SK-N-SH (cell line): ENCODE measurements at regions not wholly inside any gene's neighbourhood (a gene's known extent, or its start where the extent isn't known, plus 50 kb on each side); places are given as distances from the start of the nearest gene placed in this dataset.

Source experiments
- CTCF ChIA-PET: fragments of 300-600, 350-600 bp; formaldehyde crosslinking; extraction: SDS; loops from one replicate; lab custom pipeline; 2021; lab: Yijun Ruan, JAX
- POLR2A ChIA-PET: fragments of 350-600 bp; sonication (Branson Sonifier 250); formaldehyde crosslinking; extraction: SDS; loops from one replicate; lab custom pipeline; 2020; ENCODE audit warnings: antibody characterized with exemption, inconsistent platforms; lab: Yijun Ruan, JAX
- DNase-seq: peaks from one replicate; pipeline ENCODE4 v3.0.0; 2012
- H2AFZ ChIP-seq: fragments of 200-600 bp; sonication (generic); 2 replicates; pipeline ENCODE4 v1.8.1; 2016; ENCODE audit warnings: antibody characterized with exemption, mild to moderate bottlenecking, low read depth
- H3F3A ChIP-seq: fragments of 200-600 bp; sonication (generic); replicated peaks from 2 replicates; pipeline ENCODE3; 2016; ENCODE audit warnings: antibody characterized with exemption, mild to moderate bottlenecking; ENCODE audit not compliant: insufficient read depth
- H3K27ac ChIP-seq, 2 experiments: fragments of 200-500 bp in 1 of 2; fragments of 200-600 bp in 1 of 2; sonication (Bioruptor generic) in 1 of 2; sonication (generic), shearing (Covaris generic) in 1 of 2; 2 replicates each; pipeline versions ENCODE4 v1.5.1 to v1.6.1; 2014 to 2016; ENCODE audit warnings: low read depth in 2 of 2, inconsistent platforms in 1 of 2, low read length in 1 of 2, mild to moderate bottlenecking in 1 of 2, mixed read lengths in 1 of 2
- H3K27me3 ChIP-seq: fragments of 200-600 bp; sonication (generic), shearing (Covaris generic); 2 replicates; pipeline ENCODE4 v1.6.1; 2016; ENCODE audit warnings: mixed run types; ENCODE audit not compliant: insufficient read depth
- H3K36me3 ChIP-seq, 2 experiments: fragments of 200-500 bp in 1 of 2; fragments of 200-600 bp in 1 of 2; sonication (Bioruptor generic) in 1 of 2; sonication (generic) in 1 of 2; replicated peaks in 1 of 2; 2 replicates each; pipeline versions ENCODE3 to v1.5.1; 2014 to 2016; ENCODE audit warnings: low read length in 1 of 2, mild to moderate bottlenecking in 1 of 2; ENCODE audit not compliant: insufficient read depth in 2 of 2, control insufficient read depth in 1 of 2
- H3K4me1 ChIP-seq, 2 experiments: fragments of 200-500 bp in 1 of 2; fragments of 200-600 bp in 1 of 2; sonication (Bioruptor generic) in 1 of 2; sonication (generic), shearing (Covaris generic) in 1 of 2; 2 replicates each; pipeline versions ENCODE4 v1.5.1 to v1.6.1; 2014 to 2016; ENCODE audit warnings: low read depth in 1 of 2, low read length in 1 of 2, mixed run types in 1 of 2; ENCODE audit not compliant: insufficient read depth in 2 of 2, control insufficient read depth in 1 of 2
- H3K4me2 ChIP-seq: fragments of 200-600 bp; sonication (generic), shearing (Covaris generic); 2 replicates; pipeline ENCODE4 v1.6.1; 2017; ENCODE audit warnings: mixed run types
- H3K4me3 ChIP-seq, 2 experiments: fragments of 200-500 bp in 1 of 2; fragments of 200-600 bp in 1 of 2; sonication (Bioruptor generic) in 1 of 2; sonication (generic), shearing (Covaris generic) in 1 of 2; 2 replicates each; pipeline versions ENCODE4 v1.5.1 to v1.8.1; 2014 to 2016; ENCODE audit warnings: low read depth in 2 of 2, inconsistent platforms in 1 of 2, low read length in 1 of 2, mild to moderate bottlenecking in 1 of 2, mixed read lengths in 1 of 2, moderate library complexity in 1 of 2
- H3K79me2 ChIP-seq: fragments of 200-600 bp; sonication (generic); 2 replicates; pipeline ENCODE4 v1.8.1; 2017; ENCODE audit warnings: mild to moderate bottlenecking; ENCODE audit not compliant: insufficient read depth
- H3K9ac ChIP-seq: fragments of 200-600 bp; sonication (generic); 2 replicates; pipeline ENCODE4 v1.6.1; 2017; ENCODE audit warnings: mixed run types
- H3K9me2 ChIP-seq: fragments of 200-600 bp; sonication (generic); 2 replicates; pipeline ENCODE4 v1.6.1; 2017; ENCODE audit warnings: mixed run types
- H3K9me3 ChIP-seq: fragments of 200-600 bp; sonication (generic); 2 replicates; pipeline ENCODE4 v1.6.1; 2017; ENCODE audit warnings: mixed run types, mild to moderate bottlenecking, moderate library complexity
- H4K20me1 ChIP-seq: fragments of 200-600 bp; sonication (generic); 2 replicates; pipeline ENCODE4 v1.6.1; 2017; ENCODE audit warnings: mild to moderate bottlenecking, mixed run types; ENCODE audit not compliant: insufficient read depth
- EZH2phosphoT487 ChIP-seq: fragments of 200-600 bp; sonication (generic); IDR thresholded peaks from 2 replicates; pipeline ENCODE4 v1.6.1; 2017; ENCODE audit warnings: low read depth, mixed run types, mild to moderate bottlenecking, antibody characterized with exemption, moderate library complexity, borderline replicate concordance
- FOSL2 ChIP-seq: IDR thresholded peaks from 2 replicates; pipeline ENCODE4 v1.4.0; 2012; ENCODE audit warnings: low read depth, mild to moderate bottlenecking, moderate library complexity, borderline replicate concordance
- RCOR1 ChIP-seq: fragments of 150-350 bp; IDR thresholded peaks from 2 replicates; pipeline ENCODE4 v1.6.1; 2017; ENCODE audit warnings: antibody characterized with exemption, low read length
- SIN3A ChIP-seq: IDR thresholded peaks from 2 replicates; pipeline ENCODE4 v1.6.1; 2012; ENCODE audit warnings: low read depth, mild to moderate bottlenecking, low read length, moderate library complexity, borderline replicate concordance
- SMC3 ChIP-seq: IDR thresholded peaks from 2 replicates; pipeline ENCODE4 v1.6.1; 2012; ENCODE audit warnings: low read depth, low read length, improper control_type of control experiment
- TEAD4 ChIP-seq: IDR thresholded peaks from 2 replicates; pipeline ENCODE4 v1.4.0; 2012; ENCODE audit warnings: mild to moderate bottlenecking, borderline replicate concordance; ENCODE audit not compliant: insufficient read depth
- USF2 ChIP-seq: fragments of 150-350 bp; IDR thresholded peaks from 2 replicates; pipeline ENCODE4 v1.6.1; 2017; ENCODE audit warnings: antibody characterized with exemption, low read length, low read depth, borderline replicate concordance
- YY1 ChIP-seq: IDR thresholded peaks from 2 replicates; pipeline ENCODE4 v1.4.0; 2012; ENCODE audit warnings: low read depth, mild to moderate bottlenecking
- WGBS: methylation state at CpG from one replicate; pipeline ENCODE4 v1.1.6; 2017; ENCODE audit warnings: low lambda C conversion rate; 5-methylcytosine and 5-hydroxymethylcytosine counted together
- TF ChIP-seq, protein P1 (sequence below): fragments of 150-350 bp; IDR thresholded peaks from 2 replicates; pipeline ENCODE4 v1.6.1; 2016; ENCODE audit warnings: mild to moderate bottlenecking, low read depth, low read length
- TF ChIP-seq, protein P2 (sequence below): fragments of 200-600 bp; sonication (generic); IDR thresholded peaks from 2 replicates; pipeline ENCODE4 v1.6.1; 2017; ENCODE audit warnings: antibody characterized with exemption, mild to moderate bottlenecking, moderate library complexity
- TF ChIP-seq, protein P3 (sequence below): IDR thresholded peaks from 2 replicates; pipeline ENCODE4 v1.4.0; 2012; ENCODE audit warnings: low read depth, borderline replicate concordance

- TF ChIP-seq, protein P1, sequence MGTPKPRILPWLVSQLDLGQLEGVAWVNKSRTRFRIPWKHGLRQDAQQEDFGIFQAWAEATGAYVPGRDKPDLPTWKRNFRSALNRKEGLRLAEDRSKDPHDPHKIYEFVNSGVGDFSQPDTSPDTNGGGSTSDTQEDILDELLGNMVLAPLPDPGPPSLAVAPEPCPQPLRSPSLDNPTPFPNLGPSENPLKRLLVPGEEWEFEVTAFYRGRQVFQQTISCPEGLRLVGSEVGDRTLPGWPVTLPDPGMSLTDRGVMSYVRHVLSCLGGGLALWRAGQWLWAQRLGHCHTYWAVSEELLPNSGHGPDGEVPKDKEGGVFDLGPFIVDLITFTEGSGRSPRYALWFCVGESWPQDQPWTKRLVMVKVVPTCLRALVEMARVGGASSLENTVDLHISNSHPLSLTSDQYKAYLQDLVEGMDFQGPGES: no peak
- no peak for TF ChIP-seq YY1
- TF ChIP-seq FOSL2: no peak
- TF ChIP-seq RCOR1: no peak
- no peak for TF ChIP-seq TEAD4
- TF ChIP-seq, protein P2, sequence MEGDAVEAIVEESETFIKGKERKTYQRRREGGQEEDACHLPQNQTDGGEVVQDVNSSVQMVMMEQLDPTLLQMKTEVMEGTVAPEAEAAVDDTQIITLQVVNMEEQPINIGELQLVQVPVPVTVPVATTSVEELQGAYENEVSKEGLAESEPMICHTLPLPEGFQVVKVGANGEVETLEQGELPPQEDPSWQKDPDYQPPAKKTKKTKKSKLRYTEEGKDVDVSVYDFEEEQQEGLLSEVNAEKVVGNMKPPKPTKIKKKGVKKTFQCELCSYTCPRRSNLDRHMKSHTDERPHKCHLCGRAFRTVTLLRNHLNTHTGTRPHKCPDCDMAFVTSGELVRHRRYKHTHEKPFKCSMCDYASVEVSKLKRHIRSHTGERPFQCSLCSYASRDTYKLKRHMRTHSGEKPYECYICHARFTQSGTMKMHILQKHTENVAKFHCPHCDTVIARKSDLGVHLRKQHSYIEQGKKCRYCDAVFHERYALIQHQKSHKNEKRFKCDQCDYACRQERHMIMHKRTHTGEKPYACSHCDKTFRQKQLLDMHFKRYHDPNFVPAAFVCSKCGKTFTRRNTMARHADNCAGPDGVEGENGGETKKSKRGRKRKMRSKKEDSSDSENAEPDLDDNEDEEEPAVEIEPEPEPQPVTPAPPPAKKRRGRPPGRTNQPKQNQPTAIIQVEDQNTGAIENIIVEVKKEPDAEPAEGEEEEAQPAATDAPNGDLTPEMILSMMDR: no peak
- WGBS: 29% methylated on average over 1 of the region's 1 CpG
- Histone ChIP-seq H3K9me2 (no peaks in the 10 kb centered on the region), H3K9me3 (no peaks in the 10 kb centered on the region), H4K20me1 (no peaks in the 10 kb centered on the region), H3K27ac (no peak overlapping the region), H3K79me2 (no peaks in the 10 kb centered on the region), H3K4me1 (no peaks in the 10 kb centered on the region), H3K4me2 (no peak overlapping the region), H3K4me3 (no peak overlapping the region), H2AFZ (no peak overlapping the region), H3K9ac (no peak overlapping the region), H3K36me3 (no peaks in the 10 kb centered on the region), H3F3A (no peaks in the 10 kb centered on the region), H3K27me3 (no peaks in the 10 kb centered on the region)
- ChIA-PET POLR2A (no interaction called here), CTCF (interaction anchor here (0.9 kb wide), 1 partner anchor 51 kb away, joined by 3 read pairs; no protein-coding TSS in a partner anchor)
- no peak for DNase-seq
Measured at GRCh38 chr9:119701651-119702050, 332.4 kb upstream of the BRINP1 start.

DNA sequence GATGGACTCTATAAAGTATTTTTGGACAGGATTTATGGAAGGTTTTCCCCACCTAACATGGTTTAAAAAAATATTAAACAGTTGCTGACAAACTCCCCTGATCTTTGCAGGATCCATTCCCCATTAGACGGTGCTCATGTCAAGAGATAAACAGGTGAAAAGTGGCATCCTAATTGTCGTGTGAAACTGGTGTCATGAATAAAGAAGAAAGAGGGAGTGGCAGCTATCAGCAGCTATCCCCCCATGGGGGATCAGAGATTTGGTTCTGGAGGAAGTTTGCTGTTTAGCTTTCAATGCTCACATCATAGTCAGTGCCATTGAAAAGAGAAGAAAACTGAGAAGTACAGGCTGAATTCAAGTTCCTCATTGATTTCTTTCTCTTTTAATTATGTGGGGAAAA is 329.3 kb upstream of the BRINP1 start:
- Histone ChIP-seq H3K4me2 (no peak overlapping the region), H3K79me2 (no peaks in the 10 kb centered on the region)
- CTCF ChIA-PET: no interaction called here

DNA sequence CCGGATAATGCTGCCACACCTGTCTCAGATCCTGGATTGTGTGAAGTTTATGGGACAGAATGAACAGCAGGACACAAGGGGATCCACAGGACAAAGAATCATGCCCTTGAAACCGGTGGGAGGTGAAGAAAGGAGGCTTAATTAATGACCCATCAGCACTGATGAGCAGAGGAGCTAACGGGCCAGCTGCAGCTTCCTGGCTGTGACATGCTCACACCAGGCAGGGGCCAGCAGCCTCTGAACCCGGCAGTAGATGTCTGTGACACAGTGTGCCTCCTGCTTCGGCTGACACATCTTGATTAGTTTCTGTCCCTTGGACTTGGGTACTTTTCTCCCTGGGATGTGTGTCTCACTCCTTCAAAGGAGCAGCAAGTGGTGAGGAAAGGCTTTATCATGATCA is 328.8 kb upstream of the BRINP1 start:
- Histone ChIP-seq H3K27me3 (no peaks in the 10 kb centered on the region), H3K9me2 (no peaks in the 10 kb centered on the region), H3K27ac (no peak overlapping the region), H3K4me3 (no peak overlapping the region)
- no peak for DNase-seq
- no peak for TF ChIP-seq TEAD4
- no peak for TF ChIP-seq SIN3A
- TF ChIP-seq, protein P3, sequence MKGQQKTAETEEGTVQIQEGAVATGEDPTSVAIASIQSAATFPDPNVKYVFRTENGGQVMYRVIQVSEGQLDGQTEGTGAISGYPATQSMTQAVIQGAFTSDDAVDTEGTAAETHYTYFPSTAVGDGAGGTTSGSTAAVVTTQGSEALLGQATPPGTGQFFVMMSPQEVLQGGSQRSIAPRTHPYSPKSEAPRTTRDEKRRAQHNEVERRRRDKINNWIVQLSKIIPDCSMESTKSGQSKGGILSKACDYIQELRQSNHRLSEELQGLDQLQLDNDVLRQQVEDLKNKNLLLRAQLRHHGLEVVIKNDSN: no peak
- no peak for TF ChIP-seq USF2
- no peak for TF ChIP-seq EZH2phosphoT487
- TF ChIP-seq, all 33 proteins: peak for 0
- no peak overlapping the region for H3K9ac ChIP-seq
- no peaks in the 10 kb centered on the region for H3K9me3 ChIP-seq
- H2AFZ ChIP-seq: no peak overlapping the region
- H3K4me2 ChIP-seq: no peak overlapping the region
- ChIA-PET CTCF (no interaction called here), POLR2A (no interaction called here)
- H3K4me1 ChIP-seq: no peaks in the 10 kb centered on the region
- H3F3A ChIP-seq: no peaks in the 10 kb centered on the region
- no peaks in the 10 kb centered on the region for H4K20me1 ChIP-seq
- H3K79me2 ChIP-seq: no peaks in the 10 kb centered on the region
- 24% methylated on average over 3 of the region's 5 CpGs for WGBS
- H3K36me3 ChIP-seq: no peaks in the 10 kb centered on the region

More for the DNA sequence above, 329.3 kb upstream of the BRINP1 start:
- Histone ChIP-seq H3K9me3 (no peaks in the 10 kb centered on the region), H3K27ac (no peak overlapping the region), H3K9ac (no peak overlapping the region), H3F3A (no peaks in the 10 kb centered on the region), H3K4me3 (no peak overlapping the region), H2AFZ (no peak overlapping the region), H3K36me3 (no peaks in the 10 kb centered on the region), H4K20me1 (no peaks in the 10 kb centered on the region), H3K4me1 (no peaks in the 10 kb centered on the region), H3K27me3 (no peaks in the 10 kb centered on the region), H3K9me2 (no peaks in the 10 kb centered on the region)
- no peak for DNase-seq
- 19% methylated on average over 2 of the region's 2 CpGs for WGBS
- TF ChIP-seq SMC3 (no peak), SIN3A (no peak)
- POLR2A ChIA-PET: no interaction called here
